Activated naive CD8-positive, alpha-beta T cell treated with anti-CD3 and anti-CD28 coated beads, Interleukin-2, amount 50 U/mL, for 24 hours (primary cell): ENCODE measurements at regions not wholly inside any gene's neighbourhood (a gene's known extent, or its start where the extent isn't known, plus 50 kb on each side); places are given as distances from the start of the nearest gene placed in this dataset.

Source experiments
- ATAC-seq: fragments of 150-1000 bp; cut with Tn5 transposase; one replicate; pipeline ENCODE4 v1.10.0; 2021
- DNase-seq: peaks from one replicate; pipeline ENCODE4 v3.0.0; 2021
- H3K27ac Mint-ChIP-seq: one replicate; pipeline ENCODE4 v1.8.0; 2021; ENCODE audit warnings: mild to moderate bottlenecking, mixed read lengths
- H3K27me3 Mint-ChIP-seq: one replicate; pipeline ENCODE4 v1.8.0; 2021; ENCODE audit warnings: mixed read lengths
- H3K36me3 Mint-ChIP-seq: one replicate; pipeline ENCODE4 v1.8.0; 2021; ENCODE audit warnings: low read depth, mixed read lengths
- H3K4me1 Mint-ChIP-seq: one replicate; pipeline ENCODE4 v1.8.0; 2021; ENCODE audit warnings: mixed read lengths
- H3K4me3 Mint-ChIP-seq: one replicate; pipeline ENCODE4 v1.8.0; 2021; ENCODE audit warnings: mild to moderate bottlenecking, moderate library complexity, mixed read lengths
- H3K9me3 Mint-ChIP-seq: one replicate; pipeline ENCODE4 v1.8.0; 2021; ENCODE audit warnings: mixed read lengths

DNA sequence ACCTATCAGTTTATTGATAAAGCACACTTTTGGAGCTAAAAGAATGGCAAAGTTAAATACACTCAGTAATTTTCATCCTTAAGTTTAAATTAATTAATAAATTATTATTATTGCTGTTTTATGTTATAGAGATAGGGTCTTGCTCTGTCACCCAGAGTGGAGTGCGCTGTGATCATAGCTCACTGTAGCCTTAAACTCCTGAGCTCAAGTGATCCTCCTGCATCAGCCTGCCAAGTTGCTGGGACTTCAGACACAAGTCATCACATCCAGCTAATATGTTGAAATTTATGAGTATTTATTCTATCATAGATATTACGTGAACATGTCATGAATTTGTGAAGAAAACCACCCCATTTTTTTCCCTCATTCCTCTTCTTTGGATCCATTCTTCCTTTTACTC lies 64.2 kb downstream of the GJA1 start:
- H3K27ac Mint-ChIP-seq, result no peak overlapping the region
- H3K36me3 Mint-ChIP-seq, result no peaks in the 10 kb centered on the region
- no peak overlapping the region for H3K4me3 Mint-ChIP-seq
- no peak for ATAC-seq
- H3K27me3 Mint-ChIP-seq, result no peaks in the 10 kb centered on the region
- no peaks in the 10 kb centered on the region for H3K9me3 Mint-ChIP-seq
- DNase-seq, result no peak
- peaks cover 4% of the 10 kb centered on the region for H3K4me1 Mint-ChIP-seq

- DNase-seq (no peak), ATAC-seq (no peak)
- Mint-ChIP-seq H3K27me3 (no peaks in the 10 kb centered on the region), H3K9me3 (no peaks in the 10 kb centered on the region), H3K4me3 (no peak overlapping the region), H3K4me1 (peaks cover 4% of the 10 kb centered on the region), H3K36me3 (no peaks in the 10 kb centered on the region), H3K27ac (no peak overlapping the region)
Observed at GRCh38 chr6:121503589-121503991, 68.1 kb downstream of the GJA1 start.

GRCh38 chr6:121504227-121504626 lies 68.8 kb downstream of the GJA1 start:
- peaks cover 4% of the 10 kb centered on the region for H3K4me1 Mint-ChIP-seq
- H3K36me3 Mint-ChIP-seq, result no peaks in the 10 kb centered on the region
- DNase-seq (no peak), ATAC-seq (no peak)
- no peak overlapping the region for H3K4me3 Mint-ChIP-seq
- H3K27me3 Mint-ChIP-seq, result no peaks in the 10 kb centered on the region
- no peaks in the 10 kb centered on the region for H3K9me3 Mint-ChIP-seq
- no peak overlapping the region for H3K27ac Mint-ChIP-seq

DNA sequence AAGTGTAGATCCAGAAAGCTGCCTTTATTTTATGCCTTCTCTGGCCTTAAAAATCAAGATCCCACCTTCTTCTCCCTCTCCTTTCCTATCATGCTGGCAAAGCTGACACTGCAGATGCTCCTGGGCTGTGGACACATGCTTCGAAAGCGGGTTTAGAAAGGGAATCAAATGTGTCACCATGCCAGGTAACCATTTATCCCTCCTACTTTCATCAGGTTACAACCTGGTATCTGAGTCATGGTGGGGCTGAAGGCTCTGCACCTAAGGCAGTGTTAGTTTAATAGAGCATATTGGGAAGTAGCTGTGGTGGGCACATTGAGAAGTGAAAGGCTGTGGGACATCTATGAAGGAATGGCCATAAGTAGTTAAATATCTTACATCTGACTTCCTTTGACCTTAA lies 69.8 kb downstream of the GJA1 start:
- DNase-seq (no peak), ATAC-seq (no peak)
- no peaks in the 10 kb centered on the region for H3K27me3 Mint-ChIP-seq
- no peak overlapping the region for H3K27ac Mint-ChIP-seq
- H3K9me3 Mint-ChIP-seq, result no peaks in the 10 kb centered on the region
- no peak overlapping the region for H3K4me3 Mint-ChIP-seq
- H3K36me3 Mint-ChIP-seq, result no peaks in the 10 kb centered on the region
- H3K4me1 Mint-ChIP-seq, result peaks cover 4% of the 10 kb centered on the region

DNA sequence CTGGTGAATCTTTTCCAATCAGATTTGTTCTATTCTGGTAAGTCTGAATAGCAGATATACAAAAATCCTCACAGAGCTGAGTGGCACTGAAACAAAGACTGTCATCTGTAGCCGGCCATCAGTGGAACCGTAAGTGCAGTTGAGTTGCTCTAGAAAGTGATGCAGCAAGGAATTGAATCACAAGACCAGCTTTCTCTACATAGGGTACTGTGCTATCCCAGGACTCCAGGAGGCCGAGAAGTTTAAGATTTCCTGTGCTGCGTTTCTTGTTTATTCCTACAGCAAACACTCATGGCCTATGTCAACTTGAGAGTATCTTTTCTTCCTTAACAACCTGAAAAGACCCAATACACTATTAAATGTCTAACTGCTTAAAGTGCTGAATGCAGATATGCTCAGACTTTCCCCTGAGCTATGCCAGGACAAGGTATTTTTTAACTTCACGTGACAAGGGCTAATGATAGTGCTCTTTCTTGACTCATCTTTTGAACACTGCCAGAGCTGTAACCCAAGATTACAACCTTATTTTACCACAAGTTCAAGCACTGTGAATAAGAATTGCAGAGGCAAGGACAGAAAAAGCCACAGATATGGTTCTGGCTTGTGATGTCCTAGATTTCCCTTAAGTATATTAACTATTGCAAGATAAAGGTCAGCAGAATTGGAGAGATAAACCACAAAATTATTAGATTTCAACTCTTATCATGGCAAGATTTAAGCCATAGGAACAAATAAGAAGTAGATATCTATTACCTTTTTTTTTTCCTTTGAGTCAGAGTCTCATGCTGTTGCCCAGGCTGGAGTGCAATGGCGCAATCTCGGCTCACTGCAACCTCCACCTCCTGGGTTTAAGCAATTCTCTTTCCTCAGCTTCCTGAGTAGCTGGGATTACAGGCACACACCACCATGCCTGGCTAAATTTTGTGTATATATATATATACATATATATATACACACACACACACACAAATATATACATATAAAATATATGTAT lies 71.6 kb downstream of the GJA1 start:
- H3K27ac Mint-ChIP-seq, result no peak overlapping the region
- peaks cover 4% of the 10 kb centered on the region for H3K4me1 Mint-ChIP-seq
- H3K4me3 Mint-ChIP-seq, result no peak overlapping the region
- no peak for DNase-seq
- no peak for ATAC-seq
- no peaks in the 10 kb centered on the region for H3K27me3 Mint-ChIP-seq
- H3K36me3 Mint-ChIP-seq, result no peaks in the 10 kb centered on the region
- H3K9me3 Mint-ChIP-seq, result no peaks in the 10 kb centered on the region

DNA sequence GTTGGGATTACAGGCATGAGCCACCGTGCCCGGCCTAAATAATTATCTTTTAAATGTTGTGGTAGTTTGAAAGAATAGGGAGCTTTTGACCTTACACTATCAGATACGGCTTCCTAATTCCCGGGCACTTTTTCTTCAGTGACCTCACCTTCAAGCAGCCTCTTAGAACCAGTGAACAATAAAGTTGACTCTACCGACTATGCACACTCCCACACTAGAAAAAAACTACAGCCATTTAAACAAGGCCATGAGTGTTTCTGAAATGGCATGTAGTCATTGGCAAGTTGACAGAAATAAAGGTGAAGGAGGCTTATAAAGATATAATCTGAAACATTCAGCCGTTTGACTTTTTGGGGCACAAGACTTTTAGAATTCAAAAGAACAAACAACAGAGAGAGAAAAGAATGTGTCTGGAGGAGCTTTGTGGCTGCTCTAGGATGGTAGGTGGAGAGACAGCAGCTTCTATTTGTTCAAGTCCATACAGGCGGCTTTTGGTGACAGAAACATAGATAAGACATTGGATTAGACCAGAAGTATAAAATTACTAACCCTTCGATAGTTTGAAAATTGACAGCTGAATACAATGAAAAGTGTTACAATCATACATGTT lies 75.2 kb downstream of the GJA1 start:
- Mint-ChIP-seq H3K4me1 (no peaks in the 10 kb centered on the region), H3K27ac (no peak overlapping the region), H3K4me3 (no peak overlapping the region), H3K36me3 (no peaks in the 10 kb centered on the region), H3K9me3 (no peaks in the 10 kb centered on the region), H3K27me3 (no peaks in the 10 kb centered on the region)
- ATAC-seq, result no peak
- no peak for DNase-seq

GRCh38 chr6:121515630-121516265 lies 80.3 kb downstream of the GJA1 start:
- ATAC-seq, result no peak
- Mint-ChIP-seq H3K27ac (no peak overlapping the region), H3K4me1 (no peaks in the 10 kb centered on the region), H3K9me3 (no peaks in the 10 kb centered on the region), H3K27me3 (no peaks in the 10 kb centered on the region), H3K4me3 (no peak overlapping the region), H3K36me3 (no peaks in the 10 kb centered on the region)
- no peak for DNase-seq

DNA sequence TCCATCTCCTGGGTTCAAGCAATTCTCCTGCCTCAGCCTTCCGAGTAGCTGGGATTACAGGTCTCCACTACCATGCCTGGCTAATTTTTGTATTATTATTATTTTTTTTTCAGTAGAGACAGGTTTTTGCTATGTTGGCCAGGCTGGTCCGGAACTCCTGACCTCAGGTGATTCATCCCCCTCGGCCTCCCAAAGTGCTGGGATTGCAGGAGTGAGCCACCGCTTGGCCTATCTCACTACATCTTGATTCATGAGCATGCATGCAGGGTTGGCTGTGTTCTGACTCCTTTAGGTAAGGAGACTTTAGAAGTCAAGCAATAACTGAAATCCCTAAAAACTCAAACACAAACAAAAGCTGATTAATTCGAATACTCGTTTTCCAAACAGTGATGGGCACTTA lies 80.9 kb downstream of the GJA1 start:
- Mint-ChIP-seq H3K9me3 (no peaks in the 10 kb centered on the region), H3K36me3 (no peaks in the 10 kb centered on the region), H3K27ac (no peak overlapping the region), H3K4me1 (no peaks in the 10 kb centered on the region), H3K4me3 (no peak overlapping the region), H3K27me3 (no peaks in the 10 kb centered on the region)
- DNase-seq (no peak), ATAC-seq (no peak)

- ATAC-seq (no peak), DNase-seq (no peak)
- H3K27ac Mint-ChIP-seq, result no peak overlapping the region
- H3K4me3 Mint-ChIP-seq, result no peak overlapping the region
- no peaks in the 10 kb centered on the region for H3K9me3 Mint-ChIP-seq
- no peaks in the 10 kb centered on the region for H3K27me3 Mint-ChIP-seq
- no peaks in the 10 kb centered on the region for H3K4me1 Mint-ChIP-seq
- H3K36me3 Mint-ChIP-seq, result no peaks in the 10 kb centered on the region
Observed at GRCh38 chr6:121520337-121521163, 85.1 kb downstream of the GJA1 start.

DNA sequence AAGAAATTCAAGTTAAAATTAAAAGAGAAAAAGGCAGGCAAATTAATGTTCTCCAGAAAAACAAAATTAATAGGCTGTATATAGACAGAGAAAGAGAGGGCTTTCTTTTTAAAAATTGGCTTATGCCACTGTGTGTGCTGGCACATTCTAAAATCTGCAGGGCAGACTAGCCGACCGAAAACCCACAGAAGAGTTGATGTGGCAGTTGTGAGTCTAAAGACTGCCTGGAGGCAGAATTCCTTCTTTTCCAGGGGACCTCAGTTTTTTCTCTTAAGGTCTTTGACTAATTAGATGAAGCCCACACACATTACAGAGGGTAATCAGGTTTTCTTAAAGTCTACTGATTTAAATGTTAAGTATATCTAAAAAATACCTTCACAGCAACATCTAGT lies 85.7 kb downstream of the GJA1 start:
- no peaks in the 10 kb centered on the region for H3K9me3 Mint-ChIP-seq
- no peaks in the 10 kb centered on the region for H3K36me3 Mint-ChIP-seq
- DNase-seq, result no peak
- H3K4me1 Mint-ChIP-seq, result no peaks in the 10 kb centered on the region
- no peak overlapping the region for H3K4me3 Mint-ChIP-seq
- H3K27me3 Mint-ChIP-seq, result no peaks in the 10 kb centered on the region
- no peak overlapping the region for H3K27ac Mint-ChIP-seq
- no peak for ATAC-seq

DNA sequence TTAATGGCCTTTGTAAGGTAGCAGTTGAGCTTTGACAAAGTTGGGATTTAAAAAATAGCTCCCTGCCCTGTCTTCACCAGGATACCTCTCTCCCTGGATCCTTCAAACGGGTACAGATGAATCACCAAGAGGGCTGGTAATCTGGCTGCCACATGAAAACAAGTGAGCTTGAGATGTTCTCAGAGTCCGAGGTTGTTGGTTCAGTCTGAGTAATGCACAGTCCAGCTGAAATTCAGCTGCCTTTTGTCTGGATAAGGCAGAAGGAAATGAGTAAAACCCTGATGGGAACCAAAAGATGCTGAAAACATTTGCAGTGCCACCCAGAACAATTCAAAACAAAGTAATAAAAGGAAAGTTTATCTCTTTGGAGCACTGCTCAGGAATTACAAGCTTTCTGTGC lies 86.8 kb downstream of the GJA1 start:
- H3K36me3 Mint-ChIP-seq, result no peaks in the 10 kb centered on the region
- no peak overlapping the region for H3K27ac Mint-ChIP-seq
- no peaks in the 10 kb centered on the region for H3K27me3 Mint-ChIP-seq
- no peak for DNase-seq
- H3K4me1 Mint-ChIP-seq, result no peaks in the 10 kb centered on the region
- no peak for ATAC-seq
- H3K9me3 Mint-ChIP-seq, result no peaks in the 10 kb centered on the region
- no peak overlapping the region for H3K4me3 Mint-ChIP-seq

DNA sequence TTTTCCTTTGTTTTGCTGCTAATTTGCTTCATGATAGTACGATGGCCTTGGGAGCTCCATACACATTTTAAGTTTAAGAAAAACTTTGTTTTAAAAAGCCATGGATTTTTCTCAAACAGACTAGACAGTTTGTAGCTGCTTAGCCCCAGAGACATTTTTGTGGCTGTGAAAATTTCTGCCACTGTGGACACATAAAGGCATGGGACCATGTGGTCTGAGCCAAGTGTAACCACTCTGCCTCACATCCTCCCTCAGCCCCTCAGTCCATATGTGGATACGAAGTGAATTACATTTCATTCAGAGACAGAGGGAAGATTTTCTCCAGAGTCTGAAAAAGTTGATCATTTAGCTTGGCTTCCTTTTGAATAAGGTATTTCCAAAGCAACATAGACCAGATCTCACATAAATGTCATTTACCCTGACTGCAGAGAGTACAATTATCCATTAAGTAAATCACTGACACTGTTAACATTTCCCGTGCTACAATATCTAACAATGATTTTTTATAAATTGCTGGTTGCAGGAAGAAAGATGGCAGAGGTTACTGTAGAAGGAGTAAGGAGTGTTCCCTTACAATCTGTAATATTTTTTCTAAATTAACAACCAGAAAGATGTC lies 87.4 kb downstream of the GJA1 start:
- ATAC-seq, result no peak
- no peak overlapping the region for H3K4me3 Mint-ChIP-seq
- no peaks in the 10 kb centered on the region for H3K27me3 Mint-ChIP-seq
- H3K4me1 Mint-ChIP-seq, result no peaks in the 10 kb centered on the region
- H3K36me3 Mint-ChIP-seq, result no peaks in the 10 kb centered on the region
- no peak overlapping the region for H3K27ac Mint-ChIP-seq
- no peaks in the 10 kb centered on the region for H3K9me3 Mint-ChIP-seq
- DNase-seq, result no peak

DNA sequence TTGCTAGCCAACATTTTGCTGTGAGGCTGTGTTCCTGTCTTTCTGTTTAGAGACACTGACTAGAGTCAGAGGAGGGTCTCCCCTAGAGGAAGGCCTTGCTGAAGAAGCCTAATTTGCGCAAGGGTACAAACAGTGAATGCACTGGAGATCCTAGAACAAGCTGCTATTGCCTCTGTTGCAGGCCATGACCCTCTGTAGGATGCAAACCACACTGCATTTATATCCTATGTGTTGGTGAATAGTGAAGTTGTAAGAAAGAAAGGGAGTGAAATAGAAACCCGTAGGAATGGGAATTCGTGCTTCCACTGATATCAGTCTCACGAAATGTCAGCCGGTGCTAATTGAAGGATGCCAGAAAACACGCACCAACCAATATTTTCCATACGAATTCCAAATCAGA lies 88.2 kb downstream of the GJA1 start:
- Mint-ChIP-seq H3K27me3 (no peaks in the 10 kb centered on the region), H3K4me1 (no peaks in the 10 kb centered on the region), H3K27ac (no peak overlapping the region), H3K9me3 (no peaks in the 10 kb centered on the region), H3K4me3 (no peak overlapping the region), H3K36me3 (no peaks in the 10 kb centered on the region)
- DNase-seq, result no peak
- ATAC-seq, result no peak

DNA sequence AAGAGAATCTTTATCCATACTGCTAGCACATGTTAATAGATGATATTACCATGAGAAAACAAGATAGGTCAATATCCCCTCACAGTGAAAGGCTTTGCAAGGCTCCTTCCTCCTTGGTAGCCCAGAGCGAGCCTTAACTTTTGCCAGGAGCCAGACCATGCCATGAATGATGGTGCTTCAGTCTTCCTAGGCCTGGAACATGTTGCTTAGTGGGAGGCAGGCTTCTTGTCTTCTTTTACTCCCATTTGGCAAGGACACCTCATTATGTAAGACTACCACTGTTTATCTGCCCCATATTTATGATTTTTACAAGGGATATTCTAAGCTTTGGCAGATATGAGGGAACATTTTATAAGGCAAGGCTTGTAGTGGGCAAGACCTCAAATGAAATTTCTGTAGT lies 90.8 kb downstream of the GJA1 start:
- Mint-ChIP-seq H3K27me3 (no peaks in the 10 kb centered on the region), H3K4me1 (no peaks in the 10 kb centered on the region), H3K27ac (no peak overlapping the region), H3K9me3 (no peaks in the 10 kb centered on the region), H3K4me3 (no peak overlapping the region), H3K36me3 (no peaks in the 10 kb centered on the region)
- DNase-seq (no peak), ATAC-seq (no peak)
